MCF 10A (cell line): ENCODE measurements at regions not wholly inside any gene's neighbourhood (a gene's known extent, or its start where the extent isn't known, plus 50 kb on each side); places are given as distances from the start of the nearest gene placed in this dataset.

Experiments used
- BruUV-seq: library from RNA; stranded (reverse); fragments of 400-500 nt; replicated peaks from 2 replicates; lab custom pipeline; 2021; lab: Mats Ljungman, UMichigan
- CTCF ChIA-PET: fragments of 300-600 bp; sonication (Branson Sonifier 250); formaldehyde crosslinking; extraction: SDS; loops from one replicate; lab custom pipeline; 2021; ENCODE audit warnings: antibody characterized with exemption, inconsistent platforms; lab: Yijun Ruan, JAX
- POLR2A ChIA-PET: fragments of 300-600, 350-650 bp; sonication (Branson Sonifier 250); formaldehyde crosslinking; extraction: SDS; loops from one replicate; lab custom pipeline; 2020; ENCODE audit warnings: antibody characterized with exemption, inconsistent platforms; lab: Yijun Ruan, JAX
- DNase-seq: peaks from one replicate; pipeline ENCODE4 v3.0.0-alpha.2; 2018; ENCODE audit not compliant: unreplicated experiment
- H3K27ac Mint-ChIP-seq: one replicate; pipeline ENCODE4 v1.8.0; 2022; ENCODE audit warnings: mild to moderate bottlenecking, low read depth, mixed read lengths; ENCODE audit not compliant: unreplicated experiment
- H3K27me3 Mint-ChIP-seq: one replicate; pipeline ENCODE4 v1.8.0; 2022; ENCODE audit warnings: mixed read lengths; ENCODE audit not compliant: insufficient read depth, unreplicated experiment
- H3K36me3 Mint-ChIP-seq: one replicate; pipeline ENCODE4 v1.8.0; 2022; ENCODE audit warnings: mild to moderate bottlenecking, moderate library complexity, mixed read lengths; ENCODE audit not compliant: insufficient read depth, unreplicated experiment
- H3K4me1 Mint-ChIP-seq: one replicate; pipeline ENCODE4 v1.8.0; 2022; ENCODE audit warnings: mixed read lengths; ENCODE audit not compliant: insufficient read depth, unreplicated experiment
- H3K4me3 Mint-ChIP-seq: one replicate; pipeline ENCODE4 v1.8.0; 2022; ENCODE audit warnings: mild to moderate bottlenecking, moderate library complexity, mixed read lengths; ENCODE audit not compliant: unreplicated experiment
- H3K9me3 Mint-ChIP-seq: one replicate; pipeline ENCODE4 v1.8.0; 2022; ENCODE audit warnings: mixed read lengths; ENCODE audit not compliant: unreplicated experiment
- CTCF ChIP-seq: fragments of 200-600 bp; IDR thresholded peaks from one replicate; pipeline ENCODE4 v1.8.0; 2022; ENCODE audit warnings: antibody characterized with exemption, mild to moderate bottlenecking; ENCODE audit not compliant: unreplicated experiment
- intact Hi-C: fragments of 100-400 bp; cut with micrococcal nuclease; formaldehyde crosslinking; loops from 2 replicates; pipeline ENCODE4 v1.14.1; 2022

DNA sequence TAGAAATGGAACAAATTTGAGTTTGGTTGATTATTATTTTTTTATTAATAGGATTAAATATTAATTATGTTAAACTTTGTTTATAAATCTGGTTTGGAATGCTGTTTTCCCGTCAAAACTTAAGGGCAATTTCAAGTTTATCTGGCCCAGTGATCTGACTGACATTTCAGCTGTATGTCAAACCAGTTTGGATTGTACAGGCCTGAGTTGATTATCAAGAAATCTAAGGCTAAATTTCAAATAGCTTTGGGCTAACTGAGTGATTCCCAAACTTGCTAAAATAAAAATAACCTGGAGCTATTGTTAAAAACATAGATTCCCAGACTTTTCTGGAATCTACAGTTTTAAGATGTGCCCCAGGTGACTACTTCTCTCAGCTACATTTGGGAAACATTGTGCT is 65.9 kb upstream of the SPOPL start:
- Mint-ChIP-seq H3K4me3 (no peak overlapping the region), H3K27me3 (no peaks in the 10 kb centered on the region), H3K4me1 (peaks cover 14% of the 10 kb centered on the region), H3K27ac (no peak overlapping the region), H3K9me3 (no peaks in the 10 kb centered on the region), H3K36me3 (no peaks in the 10 kb centered on the region)
- no TSS peak for BruUV-seq
- TF ChIP-seq CTCF = no peak
- DNase-seq = no peak
- intact Hi-C loops = no loop called here
- POLR2A ChIA-PET = interaction anchor here (0.6 to 1.3 kb wide), 2 partner anchors 10 to 14 kb away, joined by 3 to 4 read pairs; no protein-coding TSS in a partner anchor
- CTCF ChIA-PET = interaction anchor here (0.8 to 1.9 kb wide), 4 partner anchors 11 to 547 kb away, joined by 3 to 4 read pairs (median 4); no protein-coding TSS in a partner anchor

DNA sequence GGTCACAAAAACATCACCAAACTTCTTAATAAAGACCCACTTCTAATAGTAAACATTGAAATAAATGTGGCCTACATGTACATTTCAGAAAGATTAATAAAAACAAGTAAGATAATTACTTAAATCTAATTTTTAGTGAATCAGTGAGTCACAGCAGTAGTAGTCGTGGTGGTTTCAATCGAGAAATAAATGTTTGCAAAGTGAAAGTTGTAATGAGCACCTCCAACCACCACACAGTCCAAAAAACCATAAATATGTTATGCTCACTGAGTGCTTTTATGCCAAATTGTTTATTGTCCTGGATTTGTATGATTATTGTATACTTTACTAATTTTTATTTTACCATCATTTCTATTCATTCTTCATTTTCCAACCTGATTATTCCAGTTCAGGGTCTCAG is 61.8 kb upstream of the SPOPL start:
- no peaks in the 10 kb centered on the region for H3K27me3 Mint-ChIP-seq
- intact Hi-C loops = no loop called here
- H3K9me3 Mint-ChIP-seq = no peaks in the 10 kb centered on the region
- no peak overlapping the region for H3K4me3 Mint-ChIP-seq
- POLR2A ChIA-PET = no interaction called here
- CTCF ChIA-PET = no interaction called here
- H3K4me1 Mint-ChIP-seq = peaks cover 5% of the 10 kb centered on the region
- BruUV-seq = no TSS peak
- no peak overlapping the region for H3K27ac Mint-ChIP-seq
- no peaks in the 10 kb centered on the region for H3K36me3 Mint-ChIP-seq
- TF ChIP-seq CTCF = no peak
- no peak for DNase-seq

DNA sequence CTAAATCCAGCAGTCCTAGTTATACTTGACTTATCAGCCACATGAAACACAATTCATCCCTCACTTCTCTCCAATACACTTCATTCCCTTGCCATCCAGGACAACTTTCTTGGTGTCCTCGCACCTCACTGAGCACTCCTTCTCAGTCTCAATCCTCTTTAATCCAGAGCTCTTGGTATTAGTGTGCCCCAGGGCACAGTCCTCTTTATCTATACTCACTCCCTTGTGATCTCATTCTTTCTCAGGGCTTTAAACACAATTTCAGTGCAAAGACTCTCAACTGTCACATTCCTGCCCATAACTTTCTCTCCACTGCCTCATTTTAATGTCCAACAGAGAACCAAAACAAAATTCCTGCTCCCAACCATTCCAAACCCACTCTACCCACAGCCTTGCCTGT is 60.8 kb upstream of the SPOPL start:
- no peaks in the 10 kb centered on the region for H3K9me3 Mint-ChIP-seq
- no peaks in the 10 kb centered on the region for H3K36me3 Mint-ChIP-seq
- CTCF ChIA-PET = interaction anchor here (0.7 kb wide), 1 partner anchor 36 kb away, joined by 3 read pairs; no protein-coding TSS in a partner anchor
- POLR2A ChIA-PET = no interaction called here
- H3K4me3 Mint-ChIP-seq = no peak overlapping the region
- DNase-seq = no peak
- peaks cover 5% of the 10 kb centered on the region for H3K4me1 Mint-ChIP-seq
- no peaks in the 10 kb centered on the region for H3K27me3 Mint-ChIP-seq
- no peak overlapping the region for H3K27ac Mint-ChIP-seq
- no TSS peak for BruUV-seq
- intact Hi-C loops = no loop called here
- TF ChIP-seq CTCF = no peak

DNA sequence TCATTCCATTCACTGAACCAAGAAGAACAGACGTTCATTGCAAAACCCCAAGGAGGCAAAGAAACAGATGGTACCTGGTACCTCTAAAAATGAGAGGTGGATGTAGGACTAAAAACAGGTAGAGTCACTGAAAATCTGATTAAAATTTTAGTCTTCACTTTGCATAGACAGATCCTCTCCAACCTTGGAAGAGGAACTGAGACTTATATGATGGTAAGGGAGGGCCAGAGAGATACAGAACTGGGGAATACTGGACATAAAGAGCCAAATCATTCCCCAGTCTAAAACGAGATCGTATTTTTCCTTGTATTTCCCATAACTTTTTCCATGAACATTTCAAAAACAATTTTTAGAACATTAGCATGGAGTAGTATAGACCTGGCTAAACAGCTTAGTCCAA is 59.7 kb upstream of the SPOPL start:
- Mint-ChIP-seq H3K4me1 (peaks cover 5% of the 10 kb centered on the region), H3K27me3 (no peaks in the 10 kb centered on the region), H3K9me3 (no peaks in the 10 kb centered on the region), H3K4me3 (no peak overlapping the region), H3K27ac (no peak overlapping the region), H3K36me3 (no peaks in the 10 kb centered on the region)
- no peak for DNase-seq
- no peak for TF ChIP-seq CTCF
- ChIA-PET CTCF (interaction anchor here (0.6 kb wide), 1 partner anchor 16 kb away, joined by 3 read pairs; no protein-coding TSS in a partner anchor), POLR2A (no interaction called here)
- intact Hi-C loops = no loop called here
- no TSS peak for BruUV-seq
